GM18858 (cell line): ENCODE measurements at regions not wholly inside any gene's neighbourhood (a gene's known extent, or its start where the extent isn't known, plus 50 kb on each side); places are given as distances from the start of the nearest gene placed in this dataset.
"Not testable (repeated sequence)": the region's sequence is repeated elsewhere in the genome, so short reads cannot be mapped to it uniquely, and the experiment has no call there.

ENCODE experiments used
- ATAC-seq: cut with Tn5 transposase; IDR thresholded peaks from one replicate; pipeline ENCODE4 v1.9.1; 2021; ENCODE audit not compliant: unreplicated experiment

DNA sequence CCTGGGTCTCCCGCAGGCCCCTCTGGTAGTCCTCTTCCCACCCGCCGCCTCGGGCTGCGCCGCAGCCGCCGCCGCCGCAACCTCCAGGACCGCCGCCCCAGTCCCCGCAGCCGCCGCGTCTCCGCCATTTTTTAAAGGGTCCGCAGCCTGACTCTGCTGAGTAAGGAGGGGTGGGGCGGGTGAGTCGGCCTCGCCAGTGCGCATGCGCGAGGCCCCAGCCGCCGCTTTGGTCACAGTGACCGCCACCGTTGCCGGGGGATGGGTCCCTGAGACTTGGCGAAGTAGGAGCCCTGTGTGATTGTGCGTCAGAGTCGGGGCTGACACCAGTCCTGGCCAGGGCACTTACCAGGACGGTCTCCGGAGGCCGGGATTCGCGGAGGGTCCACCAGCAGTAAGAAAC is 1424.2 kb upstream of the PCDH10 start:
- not testable (repeated sequence) for ATAC-seq

DNA sequence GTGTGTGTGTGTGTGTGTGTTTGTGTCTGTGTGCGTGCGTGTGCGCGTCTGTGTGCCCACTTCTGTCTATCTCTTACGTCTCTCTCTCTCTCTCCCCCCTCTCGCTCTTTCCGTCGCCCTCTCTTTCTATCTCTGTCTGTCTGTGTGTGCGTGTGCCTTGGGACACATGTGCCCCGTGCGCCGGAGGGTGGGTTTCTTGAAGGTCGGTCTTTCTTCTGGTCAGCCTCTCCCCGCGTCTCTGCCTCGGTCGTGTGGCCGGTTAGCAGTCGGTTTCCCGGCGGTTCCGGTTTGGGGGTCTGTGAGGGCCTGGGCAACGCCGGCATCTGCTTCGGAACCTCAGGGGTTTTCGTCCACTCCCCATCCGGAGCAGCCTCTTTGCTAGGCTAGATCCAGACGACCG is 1423.6 kb upstream of the PCDH10 start:
- not testable (repeated sequence) for ATAC-seq

DNA sequence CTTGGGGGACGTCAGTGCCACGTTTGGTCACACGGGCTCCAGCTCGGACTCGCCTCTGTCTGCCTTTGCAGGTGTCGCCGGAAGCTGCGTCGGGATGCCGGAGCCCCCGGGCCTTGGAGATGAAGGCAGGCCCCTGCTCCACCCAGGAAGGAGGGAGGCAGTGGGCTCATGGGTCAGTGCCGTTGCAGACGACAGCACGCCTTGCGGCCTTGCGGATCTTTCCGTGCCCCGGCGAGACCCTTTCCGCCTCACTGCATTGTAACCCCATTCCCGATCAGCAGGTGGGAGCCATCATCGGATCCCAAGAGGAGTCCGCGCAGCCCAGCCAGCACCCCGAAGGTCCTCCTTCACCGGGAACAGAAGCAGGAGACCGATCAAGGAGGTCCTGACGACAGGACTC is 1422.2 kb upstream of the PCDH10 start:
- ATAC-seq = not testable (repeated sequence)

DNA sequence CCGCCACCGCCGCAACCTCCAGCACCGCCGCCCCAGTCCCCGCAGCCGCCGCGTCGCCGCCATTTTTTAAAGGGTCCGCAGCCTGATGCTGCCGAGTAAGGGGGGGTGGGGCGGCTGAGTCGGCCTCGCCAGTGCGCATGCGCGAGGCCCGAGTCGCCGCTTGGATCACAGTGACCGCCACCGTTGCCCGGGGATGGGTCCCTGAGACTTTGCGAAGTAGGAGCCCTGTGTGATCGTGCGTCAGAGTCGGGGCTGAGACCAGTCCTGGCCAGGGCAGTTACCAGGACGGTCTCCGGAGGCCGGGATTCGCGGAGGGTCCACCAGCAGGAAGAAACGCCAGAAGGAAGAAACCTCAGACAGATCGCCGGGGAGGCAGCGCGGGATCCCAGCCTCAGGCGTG is 1421.7 kb upstream of the PCDH10 start:
- not testable (repeated sequence) for ATAC-seq

DNA sequence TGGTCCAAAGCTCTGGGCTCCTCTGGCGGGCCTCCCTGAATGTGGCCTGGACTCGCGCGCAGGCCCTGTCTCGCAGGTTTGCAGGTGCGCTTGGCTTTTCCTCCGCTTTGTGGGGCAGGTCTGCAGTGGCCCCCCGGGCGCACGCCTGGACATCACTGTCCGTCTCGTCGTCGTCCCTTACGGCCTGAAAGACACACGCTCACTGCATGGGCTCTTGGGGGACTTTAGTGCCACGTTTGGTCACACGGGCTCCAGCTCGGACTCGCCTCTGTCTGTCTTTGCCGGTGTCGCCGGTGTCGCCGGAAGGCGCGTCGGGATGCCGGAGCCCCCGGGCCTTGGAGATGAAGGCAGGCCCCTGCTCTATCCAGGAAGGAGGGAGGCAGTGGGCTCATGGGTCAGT is 1419.9 kb upstream of the PCDH10 start:
- not testable (repeated sequence) for ATAC-seq

DNA sequence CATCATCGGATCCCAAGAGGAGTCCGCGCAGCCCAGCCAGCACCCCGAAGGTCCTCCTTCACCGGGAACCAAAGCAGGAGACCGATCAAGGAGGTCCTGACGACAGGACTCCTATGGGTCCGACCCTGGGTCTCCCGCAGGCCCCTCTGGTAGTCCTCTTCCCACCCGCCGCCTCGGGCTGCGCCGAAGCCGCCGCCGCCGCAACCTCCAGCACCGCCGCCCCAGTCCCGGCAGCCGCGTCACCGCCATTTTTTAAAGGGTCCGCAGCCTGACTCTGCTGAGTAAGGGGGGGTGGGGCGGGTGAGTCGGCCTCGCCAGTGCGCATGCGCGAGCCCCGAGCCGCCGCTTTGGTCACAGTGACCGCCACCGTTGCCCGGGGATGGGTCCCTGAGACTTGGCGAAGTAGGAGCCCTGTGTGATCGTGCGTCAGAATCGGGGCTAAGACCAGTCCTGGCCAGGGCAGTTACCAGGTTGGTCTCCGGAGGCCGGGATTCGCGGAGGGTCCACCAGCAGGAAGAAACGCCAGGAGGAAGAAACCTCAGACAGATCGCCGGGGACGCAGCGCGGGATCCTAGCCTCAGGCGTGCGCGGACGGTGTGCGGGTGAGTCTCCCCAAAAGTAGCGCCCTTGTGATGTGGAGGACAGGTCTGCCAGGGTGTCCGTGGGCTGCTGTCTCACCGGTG is 1419.2 kb upstream of the PCDH10 start:
- not testable (repeated sequence) for ATAC-seq

DNA sequence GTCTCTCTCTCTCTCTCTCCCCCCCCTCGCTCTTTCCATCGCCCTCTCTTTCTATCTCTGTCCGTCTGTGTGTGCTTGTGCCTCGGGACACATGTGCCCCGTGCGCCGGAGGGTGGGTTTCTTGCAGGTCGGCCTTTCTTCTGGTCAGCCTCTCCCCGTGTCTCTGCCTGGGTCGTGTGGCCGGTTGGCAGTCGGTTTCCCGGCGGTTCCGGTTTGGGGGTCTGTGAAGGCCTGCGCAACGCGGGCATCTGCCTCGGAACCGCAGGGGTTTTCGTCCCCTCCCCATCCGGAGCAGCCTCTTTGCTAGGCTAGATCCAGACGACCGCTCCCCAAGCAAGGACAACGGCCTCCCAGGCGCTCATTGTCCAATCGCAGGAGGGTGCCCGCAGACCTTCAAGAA is 1418.5 kb upstream of the PCDH10 start:
- ATAC-seq = not testable (repeated sequence)

DNA sequence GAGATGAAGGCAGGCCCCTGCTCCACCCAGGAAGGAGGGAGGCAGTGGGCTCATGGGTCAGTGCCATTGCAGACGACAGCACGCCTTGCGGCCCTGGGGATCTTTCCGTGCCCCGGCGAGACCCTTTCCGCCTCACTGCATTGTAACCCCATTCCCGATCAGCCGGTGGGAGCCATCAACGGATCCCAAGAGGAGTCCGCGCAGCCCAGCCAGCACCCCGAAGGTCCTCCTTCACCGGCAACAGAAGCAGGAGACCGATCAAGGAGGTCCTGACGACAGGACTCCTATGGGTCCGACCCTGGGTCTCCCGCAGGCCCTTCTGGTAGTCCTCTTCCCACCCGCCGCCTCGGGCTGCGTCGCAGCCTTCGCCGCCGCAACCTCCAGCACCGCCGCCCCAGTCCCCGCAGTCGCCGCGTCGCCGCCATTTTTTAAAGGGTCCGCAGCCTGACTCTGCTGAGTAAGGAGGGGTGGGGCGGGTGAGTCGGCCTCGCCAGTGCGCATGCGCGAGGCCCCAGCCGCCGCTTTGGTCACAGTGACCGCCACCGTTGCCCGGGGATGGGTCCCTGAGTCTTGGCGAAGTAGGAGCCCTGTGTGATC is 1417.0 kb upstream of the PCDH10 start:
- not testable (repeated sequence) for ATAC-seq

DNA sequence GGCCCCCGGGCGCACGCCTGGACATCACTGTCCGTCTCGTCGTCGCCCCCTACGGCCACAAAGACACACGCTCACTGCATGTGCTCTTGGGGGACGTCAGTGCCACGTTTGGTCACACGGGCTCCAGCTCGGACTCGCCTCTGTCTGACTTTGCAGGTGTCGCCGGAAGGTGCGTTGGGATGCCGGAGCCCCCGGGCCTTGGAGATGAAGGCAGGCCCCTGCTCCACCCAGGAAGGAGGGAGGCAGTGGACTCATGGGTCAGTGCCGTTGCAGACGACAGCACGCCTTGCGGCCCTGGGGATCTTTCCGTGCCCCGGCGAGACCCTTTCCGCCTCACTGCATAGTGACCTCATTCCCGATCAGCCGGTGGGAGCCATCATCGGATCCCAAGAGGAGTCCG is 1414.8 kb upstream of the PCDH10 start:
- not testable (repeated sequence) for ATAC-seq

DNA sequence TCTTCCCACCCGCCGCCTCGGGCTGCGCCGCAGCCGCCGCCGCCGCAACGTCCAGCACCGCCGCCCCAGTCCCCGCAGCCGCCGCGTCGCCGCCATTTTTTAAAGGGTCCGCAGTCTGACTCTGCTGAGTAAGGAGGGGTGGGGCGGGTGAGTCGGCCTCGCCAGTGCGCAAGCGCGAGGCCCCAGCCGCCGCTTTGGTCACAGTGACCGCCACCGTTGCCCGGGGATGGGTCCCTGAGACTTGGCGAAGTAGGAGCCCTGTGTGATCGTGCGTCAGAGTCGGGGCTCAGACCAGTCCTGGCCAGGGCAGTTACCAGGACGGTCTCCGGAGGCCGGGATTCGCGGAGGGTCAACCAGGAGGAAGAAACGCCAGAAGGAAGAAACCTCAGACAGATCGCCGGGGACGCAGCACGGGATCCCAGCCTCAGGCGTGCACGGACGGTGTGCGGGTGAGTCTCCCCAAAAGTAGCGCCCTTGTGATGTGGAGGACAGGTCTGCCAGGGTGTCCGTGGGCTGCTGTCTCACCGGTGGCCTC is 1414.2 kb upstream of the PCDH10 start:
- ATAC-seq = not testable (repeated sequence)

DNA sequence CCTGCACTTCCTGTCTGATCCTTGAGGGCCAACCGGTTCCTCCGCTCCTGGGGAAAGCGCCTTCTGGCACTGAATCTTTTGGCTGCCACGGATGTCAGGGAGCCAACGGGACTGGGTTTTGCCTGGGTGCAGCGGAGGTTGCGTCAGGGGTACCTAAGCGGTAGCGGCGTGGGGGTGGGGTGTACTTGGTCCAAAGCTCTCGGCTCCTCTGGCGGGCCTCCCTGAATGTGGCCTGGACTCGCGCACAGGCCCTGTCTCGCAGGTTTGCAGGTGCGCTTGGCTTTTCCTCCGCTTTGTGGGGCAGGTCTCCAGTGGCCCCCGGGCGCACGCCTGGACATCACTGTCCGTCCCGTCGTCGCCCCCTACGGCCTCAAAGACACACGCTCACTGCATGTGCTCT is 1410.1 kb upstream of the PCDH10 start:
- not testable (repeated sequence) for ATAC-seq

DNA sequence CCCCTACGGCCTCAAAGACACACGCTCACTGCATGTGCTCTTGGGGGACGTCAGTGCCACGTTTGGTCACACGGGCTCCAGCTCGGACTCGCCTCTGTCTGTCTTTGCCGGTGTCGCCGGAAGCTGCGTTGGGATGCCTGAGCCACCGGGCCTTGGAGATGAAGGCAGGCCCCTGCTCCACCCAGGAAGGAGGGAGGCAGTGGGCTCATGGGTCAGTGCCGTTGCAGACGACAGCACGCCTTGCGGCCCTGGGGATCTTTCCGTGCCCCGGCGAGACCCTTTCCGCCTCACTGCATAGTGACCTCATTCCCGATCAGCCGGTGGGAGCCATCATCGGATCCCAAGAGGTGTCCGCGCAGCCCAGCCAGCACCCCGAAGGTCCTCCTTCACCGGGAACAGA is 1407.3 kb upstream of the PCDH10 start:
- not testable (repeated sequence) for ATAC-seq

DNA sequence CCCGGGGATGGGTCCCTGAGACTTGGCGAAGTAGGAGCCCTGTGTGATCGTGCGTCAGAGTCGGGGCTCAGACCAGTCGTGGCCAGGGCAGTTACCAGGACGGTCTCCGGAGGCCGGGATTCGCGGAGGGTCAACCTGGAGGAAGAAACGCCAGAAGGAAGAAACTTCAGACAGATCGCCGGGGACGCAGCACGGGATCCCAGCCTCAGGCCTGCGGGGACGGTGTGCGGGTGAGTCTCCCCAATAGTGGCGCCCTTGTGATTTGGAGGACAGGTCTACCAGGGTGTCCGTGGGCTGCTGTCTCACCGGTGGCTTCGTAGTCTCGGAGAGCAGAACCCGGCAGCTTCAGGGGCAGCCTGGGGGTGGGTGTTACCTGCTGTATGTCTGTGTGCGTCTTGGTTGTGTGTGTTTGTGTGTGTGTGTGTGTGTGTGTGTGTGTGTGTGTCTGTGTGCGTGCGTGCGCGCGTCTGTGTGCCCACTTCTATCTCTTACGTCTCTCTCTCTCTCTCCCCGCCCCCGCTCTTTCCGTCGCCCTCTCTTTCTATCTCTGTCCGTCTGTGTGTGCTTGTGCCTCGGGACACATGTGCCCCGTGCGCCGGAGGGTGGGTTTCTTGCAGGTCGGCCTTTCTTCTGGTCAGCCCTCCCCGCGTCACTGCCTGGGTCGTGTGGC is 1406.4 kb upstream of the PCDH10 start:
- ATAC-seq = not testable (repeated sequence)

DNA sequence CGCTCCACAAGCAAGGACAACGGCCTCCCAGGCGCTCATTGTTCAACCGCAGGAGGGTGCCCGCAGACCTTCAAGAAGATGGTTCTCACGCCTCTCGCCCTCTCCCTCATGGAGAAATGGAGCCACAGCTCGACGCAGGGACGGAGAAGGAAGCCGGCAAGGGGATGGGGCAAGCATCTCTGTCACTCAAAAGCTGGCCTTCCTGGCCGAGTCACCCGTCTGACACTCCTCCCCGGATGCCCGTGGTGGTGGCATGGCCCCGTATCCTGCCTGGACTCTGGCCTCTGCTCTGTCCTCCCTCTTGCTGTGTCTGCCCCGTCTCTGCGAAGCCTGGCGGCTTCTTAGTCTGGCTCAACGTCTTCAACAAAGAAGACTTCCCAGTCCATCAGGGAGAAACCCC is 1405.7 kb upstream of the PCDH10 start:
- not testable (repeated sequence) for ATAC-seq

DNA sequence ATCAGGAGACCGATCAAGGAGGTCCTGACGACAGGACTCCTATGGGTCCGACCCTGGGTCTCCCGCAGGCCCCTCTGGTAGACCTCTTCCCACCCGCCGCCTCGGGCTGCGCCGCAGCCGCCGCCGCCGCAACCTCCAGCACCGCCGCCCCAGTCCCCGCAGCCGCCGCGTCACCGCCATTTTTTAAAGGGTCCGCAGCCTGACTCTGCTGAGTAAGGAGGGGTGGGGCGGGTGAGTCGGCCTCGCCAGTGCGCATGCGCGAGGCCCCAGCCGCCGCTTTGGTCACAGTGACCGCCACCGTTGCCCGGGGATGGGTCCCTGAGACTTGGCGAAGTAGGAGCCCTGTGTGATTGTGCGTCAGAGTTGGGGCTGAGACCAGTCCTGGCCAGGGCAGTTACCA is 1401.9 kb upstream of the PCDH10 start:
- ATAC-seq = not testable (repeated sequence)

DNA sequence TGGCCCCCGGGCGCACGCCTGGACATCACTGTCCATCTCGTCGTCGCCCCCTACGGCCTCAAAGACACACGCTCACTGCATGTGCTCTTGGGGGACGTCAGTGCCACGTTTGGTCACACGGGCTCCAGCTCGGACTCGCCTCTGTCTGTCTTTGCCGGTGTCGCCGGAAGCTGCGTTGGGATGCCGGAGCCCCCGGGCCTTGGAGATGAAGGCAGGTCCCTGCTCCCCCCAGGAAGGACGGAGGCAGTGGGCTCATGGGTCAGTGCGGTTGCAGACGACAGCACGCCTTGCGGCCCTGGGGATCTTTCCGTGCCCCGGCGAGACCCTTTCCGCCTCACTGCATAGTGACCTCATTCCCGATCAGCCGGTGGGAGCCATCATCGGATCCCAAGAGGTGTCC is 1399.9 kb upstream of the PCDH10 start:
- ATAC-seq = not testable (repeated sequence)

DNA sequence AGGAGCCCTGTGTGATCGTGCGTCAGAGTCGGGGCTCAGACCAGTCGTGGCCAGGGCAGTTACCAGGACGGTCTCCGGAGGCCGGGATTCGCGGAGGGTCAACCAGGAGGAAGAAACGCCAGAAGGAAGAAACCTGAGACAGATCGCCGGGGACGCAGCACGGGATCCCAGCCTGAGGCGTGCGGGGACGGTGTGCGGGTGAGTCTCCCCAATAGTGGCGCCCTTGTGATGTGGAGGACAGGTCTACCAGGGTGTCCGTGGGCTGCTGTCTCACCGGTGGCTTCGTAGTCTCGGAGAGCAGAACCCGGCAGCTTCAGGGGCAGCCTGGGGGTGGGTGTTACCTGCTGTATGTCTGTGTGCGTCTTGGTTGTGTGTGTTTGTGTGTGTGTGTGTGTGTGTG is 1399.1 kb upstream of the PCDH10 start:
- not testable (repeated sequence) for ATAC-seq

DNA sequence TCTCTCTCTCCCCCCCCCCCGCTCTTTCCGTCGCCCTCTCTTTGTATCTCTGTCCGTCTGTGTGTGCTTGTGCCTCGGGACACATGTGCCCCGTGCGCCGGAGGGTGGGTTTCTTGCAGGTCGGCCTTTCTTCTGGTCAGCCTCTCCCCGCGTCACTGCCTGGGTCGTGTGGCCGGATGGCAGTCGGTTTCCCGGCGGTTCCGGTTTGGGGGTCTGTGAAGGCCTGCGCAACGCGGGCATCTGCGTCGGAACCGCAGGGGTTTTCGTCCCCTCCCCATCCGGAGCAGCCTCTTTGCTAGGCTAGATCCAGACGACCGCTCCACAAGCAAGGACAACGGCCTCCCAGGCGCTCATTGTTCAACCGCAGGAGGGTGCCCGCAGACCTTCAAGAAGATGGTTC is 1398.6 kb upstream of the PCDH10 start:
- ATAC-seq = not testable (repeated sequence)

DNA sequence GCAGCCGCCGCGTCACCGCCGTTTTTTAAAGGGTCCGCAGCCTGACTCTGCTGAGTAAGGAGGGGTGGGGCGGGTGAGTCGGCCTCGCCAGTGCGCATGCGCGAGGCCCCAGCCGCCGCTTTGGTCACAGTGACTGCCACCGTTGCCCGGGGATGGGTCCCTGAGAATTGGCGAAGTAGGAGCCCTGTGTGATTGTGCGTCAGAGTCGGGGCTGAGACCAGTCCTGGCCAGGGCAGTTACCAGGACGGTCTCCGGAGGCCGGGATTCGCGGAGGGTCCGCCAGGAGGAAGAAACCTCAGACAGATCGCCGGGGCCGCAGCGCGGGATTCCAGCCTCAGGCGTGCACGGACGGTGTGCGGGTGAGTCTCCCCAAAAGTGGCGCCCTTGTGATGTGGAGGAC is 1386.9 kb upstream of the PCDH10 start:
- ATAC-seq = not testable (repeated sequence)

DNA sequence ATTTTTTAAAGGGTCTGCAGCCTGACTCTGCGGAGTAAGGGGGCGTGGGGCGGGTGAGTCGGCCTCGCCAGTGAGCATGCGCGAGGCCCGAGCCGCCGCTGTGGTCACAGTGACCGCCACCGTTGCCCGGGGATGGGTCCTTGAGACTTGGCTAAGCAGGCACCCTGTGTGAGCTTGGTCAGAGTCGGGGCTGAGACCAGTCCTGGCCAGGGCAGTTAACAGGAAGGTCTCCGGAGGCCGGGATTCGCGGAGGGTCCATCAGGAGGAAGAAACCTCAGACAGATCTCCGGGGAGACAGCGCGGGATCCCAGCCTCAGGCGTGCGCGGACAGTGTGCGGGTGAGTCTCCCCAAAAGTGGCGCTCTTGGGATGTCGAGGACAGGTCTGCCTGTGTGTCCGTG is 1384.4 kb upstream of the PCDH10 start:
- ATAC-seq = no peak

DNA sequence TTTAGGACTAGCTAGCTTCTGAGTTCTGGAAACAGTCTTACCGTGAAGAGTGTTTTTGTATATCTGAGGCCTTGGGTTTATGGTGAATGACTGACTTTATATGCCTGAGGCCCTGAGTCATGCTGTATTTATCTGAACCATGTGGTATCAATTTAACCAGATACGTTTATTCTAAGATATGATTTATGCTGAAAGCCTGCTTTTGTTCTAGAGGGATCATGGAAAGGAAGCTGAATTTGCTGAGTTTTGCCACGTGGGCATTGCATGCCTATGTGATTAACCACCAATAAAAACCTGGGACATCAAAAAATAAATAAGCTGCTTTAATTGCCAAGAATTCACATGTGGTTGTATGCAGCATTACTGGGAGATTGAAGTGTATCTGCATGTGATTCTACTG is 1374.7 kb upstream of the PCDH10 start:
- not testable (repeated sequence) for ATAC-seq

DNA sequence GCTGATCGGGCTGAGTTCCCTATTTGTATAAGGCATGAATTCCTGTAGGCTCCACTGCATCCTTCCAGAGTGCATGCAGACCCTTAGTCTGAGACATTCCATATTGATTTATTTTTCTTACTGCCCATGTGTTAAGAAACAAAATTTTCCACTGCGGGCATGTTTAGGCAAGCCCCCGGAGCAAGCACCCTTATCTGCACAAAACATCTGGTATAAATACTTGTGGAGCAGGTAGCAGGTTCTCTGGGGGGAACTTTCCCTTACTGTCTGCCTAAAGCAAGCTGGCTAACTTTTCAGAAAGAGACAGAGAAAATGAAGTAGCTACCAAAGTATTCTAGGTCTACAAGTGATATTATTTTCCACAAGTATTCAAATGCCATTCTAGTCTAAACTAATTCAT is 1338.5 kb upstream of the PCDH10 start:
- not testable (repeated sequence) for ATAC-seq
